HG03565 (cell line): ENCODE measurements at regions not wholly inside any gene's neighbourhood (a gene's known extent, or its start where the extent isn't known, plus 50 kb on each side); places are given as distances from the start of the nearest gene placed in this dataset.
"Not testable (repeated sequence)": the region's sequence is repeated elsewhere in the genome, so short reads cannot be mapped to it uniquely, and the experiment has no call there.

Source experiments
- ATAC-seq: cut with Tn5 transposase; IDR thresholded peaks from one replicate; pipeline ENCODE4 v1.9.1; 2021; ENCODE audit warnings: mild to moderate bottlenecking, moderate library complexity; ENCODE audit not compliant: unreplicated experiment

GRCh38 chr13:53351021-53351420 lies 322.4 kb downstream of the OLFM4 start:
- no peak for ATAC-seq

GRCh38 chr13:53357582-53357981 lies 329.0 kb downstream of the OLFM4 start:
- peak; percentile 95 for ATAC-seq

GRCh38 chr13:53368948-53369347 lies 340.3 kb downstream of the OLFM4 start:
- ATAC-seq, result no peak

- no peak for ATAC-seq
Observed at GRCh38 chr13:53379485-53379884, 350.9 kb downstream of the OLFM4 start.

GRCh38 chr13:53382008-53382407 lies 353.4 kb downstream of the OLFM4 start:
- no peak for ATAC-seq

GRCh38 chr13:53398051-53398450 lies 369.4 kb downstream of the OLFM4 start:
- ATAC-seq, result no peak

GRCh38 chr13:53405616-53406015 lies 377.0 kb downstream of the OLFM4 start:
- no peak for ATAC-seq

GRCh38 chr13:53408306-53408705 lies 379.7 kb downstream of the OLFM4 start:
- ATAC-seq, result no peak

- ATAC-seq, result no peak
Observed at GRCh38 chr13:53408847-53409568, 380.4 kb downstream of the OLFM4 start.

GRCh38 chr13:53411463-53411862 lies 382.9 kb downstream of the OLFM4 start:
- no peak for ATAC-seq

- ATAC-seq, result no peak
Observed at GRCh38 chr13:53415135-53415534, 386.5 kb downstream of the OLFM4 start.

GRCh38 chr13:53417601-53418000 lies 389.0 kb downstream of the OLFM4 start:
- no peak for ATAC-seq

GRCh38 chr13:53422415-53422814 lies 393.8 kb downstream of the OLFM4 start:
- no peak for ATAC-seq

- no peak for ATAC-seq
Observed at GRCh38 chr13:53436396-53436795, 407.8 kb downstream of the OLFM4 start.

GRCh38 chr13:53439439-53440225 lies 411.0 kb downstream of the OLFM4 start:
- ATAC-seq, result no peak

- ATAC-seq, result no peak
Observed at GRCh38 chr13:53442979-53443378, 414.4 kb downstream of the OLFM4 start.

- ATAC-seq, result no peak
Observed at GRCh38 chr13:53445686-53446085, 417.1 kb downstream of the OLFM4 start.

GRCh38 chr13:53447456-53447855 lies 418.8 kb downstream of the OLFM4 start:
- ATAC-seq, result no peak

- no peak for ATAC-seq
Observed at GRCh38 chr13:53447863-53448262, 419.2 kb downstream of the OLFM4 start.

- not testable (repeated sequence) for ATAC-seq
Observed at GRCh38 chr13:53452263-53452808, 423.7 kb downstream of the OLFM4 start.

- ATAC-seq, result no peak
Observed at GRCh38 chr13:53460796-53461195, 432.2 kb downstream of the OLFM4 start.

GRCh38 chr13:53463106-53463505 lies 434.5 kb downstream of the OLFM4 start:
- ATAC-seq, result no peak
